ENCODE measurements at regions not wholly inside any gene's neighbourhood (a gene's known extent, or its start where the extent isn't known, plus 50 kb on each side); places are given as distances from the start of the nearest gene placed in this dataset.
A peak's percentile ranks its signal among the peaks of the same experiment; 100 is the strongest.

GRCh38 chr11:88411265-88411664 lies 73.7 kb upstream of the CTSC start:
- Histone ChIP-seq H3K4me3 (no peak overlapping the region), H3K4me1 (peaks cover 0 to 5% of the 10 kb centered on the region in 2 donors), H3K36me3 (no peaks in the 10 kb centered on the region), H3K27me3 (no peaks in the 10 kb centered on the region), H3K9me3 (no peaks in the 10 kb centered on the region), H3K27ac (no peak overlapping the region)
- TF ChIP-seq CTCF (IDR thresholded peaks at IDR 0.05): no peak
- no peak for DNase-seq (ENCODE audit: low spot score)

GRCh38 chr11:88410656-88411055 lies 73.1 kb upstream of the CTSC start:
- Histone ChIP-seq H3K4me1 (peaks cover 0 to 5% of the 10 kb centered on the region in 2 donors), H3K4me3 (no peak overlapping the region), H3K27me3 (no peaks in the 10 kb centered on the region), H3K27ac (no peak overlapping the region), H3K9me3 (no peaks in the 10 kb centered on the region), H3K36me3 (no peaks in the 10 kb centered on the region)
- no peak for TF ChIP-seq CTCF (IDR thresholded peaks at IDR 0.05)
- DNase-seq (ENCODE audit: low spot score): no peak

- no peak overlapping the region for H3K4me3 ChIP-seq
- TF ChIP-seq CTCF (IDR thresholded peaks at IDR 0.05): no peak
- H3K27ac ChIP-seq: no peak overlapping the region
- H3K27me3 ChIP-seq: no peaks in the 10 kb centered on the region
- no peaks in the 10 kb centered on the region for H3K9me3 ChIP-seq
- no peaks in the 10 kb centered on the region for H3K36me3 ChIP-seq
- H3K4me1 ChIP-seq: peaks cover 0 to 7% of the 10 kb centered on the region in 2 donors
- no peak for DNase-seq (ENCODE audit: low spot score)
Observed at GRCh38 chr11:88410056-88410455, 72.5 kb upstream of the CTSC start.

- no peak for DNase-seq (ENCODE audit: low spot score)
- Histone ChIP-seq H3K4me1 (peaks cover 0 to 6% of the 10 kb centered on the region in 2 donors), H3K9me3 (no peaks in the 10 kb centered on the region), H3K36me3 (no peaks in the 10 kb centered on the region), H3K27me3 (no peaks in the 10 kb centered on the region), H3K4me3 (no peak overlapping the region), H3K27ac (no peak overlapping the region)
- TF ChIP-seq CTCF (IDR thresholded peaks at IDR 0.05): no peak
Observed at GRCh38 chr11:88406876-88407275, 69.3 kb upstream of the CTSC start.

GRCh38 chr11:88405853-88406252 lies 68.3 kb upstream of the CTSC start:
- Histone ChIP-seq H3K27me3 (no peaks in the 10 kb centered on the region), H3K9me3 (no peaks in the 10 kb centered on the region), H3K4me1 (peaks cover 0 to 6% of the 10 kb centered on the region in 2 donors), H3K27ac (no peak overlapping the region), H3K36me3 (no peaks in the 10 kb centered on the region), H3K4me3 (no peak overlapping the region)
- no peak for TF ChIP-seq CTCF (IDR thresholded peaks at IDR 0.05)
- no peak for DNase-seq (ENCODE audit: low spot score)

- Histone ChIP-seq H3K4me1 (peaks cover 0 to 6% of the 10 kb centered on the region in 2 donors), H3K9me3 (no peaks in the 10 kb centered on the region), H3K27me3 (no peaks in the 10 kb centered on the region), H3K4me3 (no peak overlapping the region), H3K36me3 (no peaks in the 10 kb centered on the region), H3K27ac (peak overlapping the region; percentile 13 to 24)
- DNase-seq (ENCODE audit: low spot score): no peak
- no peak for TF ChIP-seq CTCF (IDR thresholded peaks at IDR 0.05)
Observed at GRCh38 chr11:88404932-88405710, 67.6 kb upstream of the CTSC start.

Measured in right atrium auricular region (tissue), 2 donors.